HG02623 (cell line): ENCODE measurements at regions not wholly inside any gene's neighbourhood (a gene's known extent, or its start where the extent isn't known, plus 50 kb on each side); places are given as distances from the start of the nearest gene placed in this dataset.

Experiments used
- ATAC-seq: cut with Tn5 transposase; IDR thresholded peaks from one replicate; pipeline ENCODE4 v1.9.1; 2021; ENCODE audit warnings: moderate library complexity; ENCODE audit not compliant: unreplicated experiment

DNA sequence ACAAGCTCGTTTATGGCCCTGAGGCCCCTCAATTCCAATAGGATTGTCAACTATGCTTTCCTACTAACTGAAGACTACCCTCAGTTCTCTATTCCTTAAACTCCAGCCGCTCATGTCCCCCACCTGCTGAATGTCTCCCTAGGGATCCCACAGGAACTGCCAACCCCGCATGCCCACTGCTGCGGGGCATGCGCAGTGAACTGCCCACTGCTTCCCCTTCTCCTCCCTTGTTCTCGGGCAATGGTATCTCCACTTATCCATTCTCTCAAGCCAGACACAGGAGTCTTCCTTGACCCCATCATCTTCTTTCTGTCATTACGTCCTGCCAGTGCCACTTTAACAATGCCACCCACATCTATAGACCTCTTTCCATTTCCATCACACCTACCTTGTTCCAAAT lies 90.0 kb downstream of the FGF18 start:
- ATAC-seq = no peak

DNA sequence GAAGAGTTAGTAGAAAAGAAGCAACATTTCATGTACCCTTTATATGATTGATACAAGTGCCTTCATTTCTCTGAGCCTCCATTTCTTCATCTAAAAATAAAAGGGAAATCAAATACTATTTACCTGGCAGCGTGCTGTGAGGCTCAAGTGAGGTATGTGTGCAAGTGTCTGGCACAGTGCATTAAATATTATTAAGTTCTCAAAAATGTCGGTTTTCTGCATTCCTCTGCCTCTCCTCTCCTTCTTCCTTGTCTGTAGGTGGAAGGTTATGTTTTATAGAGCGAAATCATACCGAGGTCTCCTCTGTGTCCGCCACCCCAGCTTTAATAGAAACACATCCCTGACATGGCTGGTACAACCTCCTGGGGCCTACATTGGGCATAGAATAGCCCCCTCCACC lies 93.0 kb downstream of the FGF18 start:
- no peak for ATAC-seq

DNA sequence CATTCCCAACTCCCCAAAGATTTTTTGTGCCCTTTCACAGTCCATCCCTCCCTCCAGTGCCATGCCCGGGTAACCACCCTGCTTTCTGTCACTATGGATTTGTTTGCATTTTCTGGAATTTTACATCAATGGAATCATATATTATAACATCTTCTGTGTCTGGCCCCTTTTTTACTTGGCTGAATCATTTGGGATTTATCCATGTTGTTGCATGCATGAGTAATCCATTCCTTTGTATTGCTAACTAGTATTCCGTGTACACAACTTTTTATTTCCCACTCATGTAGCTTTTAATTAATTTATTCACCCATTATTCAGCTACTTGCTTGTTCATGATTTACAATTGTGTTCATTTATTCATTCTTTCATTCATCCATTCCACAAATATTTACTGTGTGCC lies 94.1 kb downstream of the FGF18 start:
- no peak for ATAC-seq

DNA sequence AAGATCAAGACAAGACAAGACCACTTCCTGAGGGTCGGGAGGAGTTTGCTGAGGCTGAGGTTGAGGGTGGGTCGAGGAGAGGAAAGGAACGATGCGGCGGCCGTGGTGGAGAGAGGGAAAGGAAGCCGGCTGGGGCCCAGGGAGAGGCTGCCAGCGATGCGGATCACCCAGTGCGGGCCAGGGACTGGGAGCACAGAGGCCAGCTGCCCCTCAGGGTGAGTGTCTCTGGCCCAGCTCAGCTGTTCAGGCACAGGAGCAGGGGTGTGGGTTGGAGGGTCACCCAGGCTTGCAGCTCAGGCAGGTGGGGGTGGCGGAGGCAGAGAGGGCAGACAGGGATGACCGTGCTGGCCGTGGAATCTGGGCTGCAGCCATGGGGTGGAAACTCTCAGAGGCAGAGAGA lies 99.5 kb downstream of the FGF18 start:
- no peak for ATAC-seq

DNA sequence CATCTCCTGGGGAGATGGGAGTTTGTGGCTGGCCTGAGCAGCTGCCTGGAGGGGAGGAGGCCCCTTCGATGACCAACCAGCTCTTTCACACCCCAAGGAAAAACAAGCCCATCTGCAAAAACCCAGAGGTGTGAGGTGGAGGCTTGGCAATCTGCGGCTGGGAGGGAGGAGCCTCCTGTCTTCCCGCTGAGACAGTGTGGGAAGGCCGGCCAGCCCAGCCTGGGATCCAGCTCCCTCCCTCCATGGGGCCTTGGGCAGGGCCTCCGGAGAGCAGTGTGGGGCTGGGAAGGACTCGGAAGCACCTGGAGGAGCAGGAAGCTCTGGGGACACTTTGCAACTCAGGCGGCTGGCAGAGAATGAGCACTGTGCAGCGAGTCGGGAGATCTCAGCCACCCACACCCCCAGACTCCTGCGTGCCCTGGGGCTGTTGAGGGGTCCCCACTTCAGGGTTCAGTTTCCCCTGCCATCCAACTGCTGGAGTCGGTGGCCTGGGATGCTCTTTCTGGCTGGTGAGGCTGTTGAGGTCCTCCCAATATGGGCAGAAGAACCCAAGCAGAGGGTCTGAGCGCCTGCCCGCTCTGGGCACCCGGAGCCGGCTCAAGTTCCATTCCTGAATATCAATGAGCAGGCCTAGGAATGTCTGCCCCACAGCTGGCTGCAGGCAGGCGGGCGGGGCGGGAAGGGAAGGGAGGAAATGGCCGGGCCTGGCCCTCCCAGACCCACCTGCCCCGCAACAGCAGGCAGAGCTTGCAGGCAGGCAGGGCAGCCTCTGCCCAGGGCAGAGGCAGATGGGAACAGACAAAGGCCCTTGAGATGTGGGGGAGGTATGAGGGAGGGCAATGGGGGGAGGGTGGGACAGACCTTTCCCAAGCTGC lies 101.1 kb downstream of the FGF18 start:
- no peak for ATAC-seq

DNA sequence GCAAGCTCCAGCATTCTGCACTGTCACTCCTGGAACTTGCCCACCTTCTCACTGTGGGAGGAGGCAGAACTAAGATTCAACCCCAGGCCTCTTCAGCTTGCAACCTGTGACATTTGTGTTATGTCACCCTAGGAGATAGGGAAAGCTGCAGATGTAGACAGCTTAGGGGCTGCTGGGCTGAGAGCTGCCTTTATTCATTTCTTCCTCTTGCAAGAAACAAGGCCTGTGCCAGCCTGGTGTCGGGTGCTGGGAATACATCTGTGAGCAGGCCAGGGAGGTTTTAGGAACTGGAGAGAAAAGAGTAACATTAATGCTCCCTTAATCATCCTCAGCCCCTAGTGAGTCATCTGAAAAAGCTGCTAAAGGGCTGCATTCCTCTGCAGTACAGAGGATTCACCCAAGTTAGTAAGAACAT lies 101.8 kb downstream of the FGF18 start:
- ATAC-seq = no peak

DNA sequence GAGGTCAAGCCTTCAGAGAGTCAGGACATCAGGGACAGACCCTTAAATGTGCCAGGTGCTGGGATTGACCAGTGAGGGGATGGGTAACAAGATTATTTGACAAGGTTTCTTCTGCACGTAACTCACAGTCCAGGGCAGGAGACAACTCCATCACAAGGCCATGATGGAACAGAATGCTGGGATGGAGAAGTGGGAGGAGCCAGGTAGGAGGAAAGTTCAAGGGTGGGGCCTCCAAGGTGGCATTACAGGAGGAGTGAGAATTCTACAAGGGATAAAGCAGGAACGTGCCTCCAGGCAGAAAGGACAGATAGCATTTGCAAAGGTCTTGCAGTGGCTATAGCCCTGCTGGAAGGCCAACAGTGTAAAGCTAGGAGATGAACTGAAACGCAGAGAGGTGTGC lies 102.2 kb downstream of the FGF18 start:
- ATAC-seq = no peak

DNA sequence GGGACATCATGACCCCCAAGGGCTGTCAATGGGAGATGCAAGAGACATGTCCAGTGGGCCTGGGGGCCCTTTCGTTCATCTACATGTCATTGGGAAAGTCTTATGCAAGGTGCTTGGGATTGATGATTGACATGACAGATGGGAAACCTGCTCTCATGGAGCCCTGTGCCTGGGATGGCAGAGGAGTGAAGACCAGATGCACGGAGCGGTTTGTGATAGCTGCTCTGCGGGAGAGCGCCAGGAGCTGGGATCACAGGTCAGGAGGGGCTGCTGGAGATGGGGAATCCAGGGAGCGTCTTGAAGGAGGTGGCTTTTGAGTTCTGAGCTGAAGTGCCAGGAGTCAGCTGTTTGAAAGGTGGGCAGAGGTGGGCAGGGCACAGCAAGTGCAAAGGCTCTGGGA lies 104.3 kb downstream of the FGF18 start:
- no peak for ATAC-seq

DNA sequence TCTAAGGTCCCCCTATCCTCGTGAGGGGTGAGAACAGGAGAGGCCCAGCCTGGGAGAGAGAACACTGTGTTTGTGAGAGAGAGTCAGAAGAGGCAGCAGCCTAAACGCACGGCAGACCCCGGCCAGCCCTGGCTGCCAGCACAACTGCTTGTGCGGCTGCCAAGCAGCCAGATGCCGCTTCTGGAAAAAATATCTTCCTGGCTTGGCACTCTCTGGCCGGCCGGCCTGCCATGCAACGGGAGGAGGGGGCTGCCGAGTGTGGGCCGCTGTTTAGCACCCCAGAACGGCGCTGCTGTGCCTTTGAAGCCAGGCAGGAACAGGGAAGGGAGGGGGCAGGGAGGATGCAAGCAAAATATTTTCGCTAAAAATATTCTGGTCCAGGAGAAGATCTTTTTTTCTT lies 105.0 kb downstream of the FGF18 start:
- no peak for ATAC-seq

DNA sequence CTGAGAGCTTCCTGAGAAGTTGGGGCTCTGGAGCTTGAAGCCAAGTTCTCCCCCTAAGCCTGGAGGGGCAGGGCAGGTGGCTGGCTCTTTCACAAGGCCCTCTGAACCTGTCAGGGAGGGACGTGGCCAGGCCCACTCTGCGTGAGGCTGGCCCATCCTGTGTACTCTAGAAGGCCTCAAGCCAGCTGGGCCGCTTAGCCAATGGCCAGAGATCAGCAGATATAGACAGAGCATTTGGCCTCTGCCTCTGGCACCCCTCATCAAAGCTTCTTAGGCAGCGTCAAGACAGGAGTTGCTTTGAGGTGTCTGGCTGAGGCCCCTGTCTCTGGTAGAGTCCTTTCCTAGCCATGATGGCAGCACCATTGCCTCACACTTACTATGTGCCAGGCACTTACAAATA lies 105.6 kb downstream of the FGF18 start:
- ATAC-seq = no peak

DNA sequence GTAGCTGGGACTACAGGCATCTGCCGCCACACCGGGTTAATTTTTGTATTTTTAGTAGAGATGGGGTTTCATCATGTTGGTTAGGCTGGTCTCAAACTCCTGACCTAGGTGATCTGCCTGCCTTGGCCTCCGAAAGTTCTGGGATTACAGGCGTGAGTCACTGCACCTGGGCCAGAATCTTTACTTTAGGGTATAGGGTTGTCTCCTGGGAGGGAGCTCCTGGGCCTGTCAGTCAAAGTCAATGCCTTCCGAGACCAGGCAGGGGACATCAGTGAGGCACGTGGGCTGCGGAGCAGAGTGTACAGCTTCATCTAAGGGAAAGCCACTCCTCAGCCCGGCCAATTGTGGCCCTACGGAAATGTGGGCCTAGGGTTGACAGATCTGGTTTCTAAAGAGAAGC lies 108.6 kb downstream of the FGF18 start:
- ATAC-seq = no peak

DNA sequence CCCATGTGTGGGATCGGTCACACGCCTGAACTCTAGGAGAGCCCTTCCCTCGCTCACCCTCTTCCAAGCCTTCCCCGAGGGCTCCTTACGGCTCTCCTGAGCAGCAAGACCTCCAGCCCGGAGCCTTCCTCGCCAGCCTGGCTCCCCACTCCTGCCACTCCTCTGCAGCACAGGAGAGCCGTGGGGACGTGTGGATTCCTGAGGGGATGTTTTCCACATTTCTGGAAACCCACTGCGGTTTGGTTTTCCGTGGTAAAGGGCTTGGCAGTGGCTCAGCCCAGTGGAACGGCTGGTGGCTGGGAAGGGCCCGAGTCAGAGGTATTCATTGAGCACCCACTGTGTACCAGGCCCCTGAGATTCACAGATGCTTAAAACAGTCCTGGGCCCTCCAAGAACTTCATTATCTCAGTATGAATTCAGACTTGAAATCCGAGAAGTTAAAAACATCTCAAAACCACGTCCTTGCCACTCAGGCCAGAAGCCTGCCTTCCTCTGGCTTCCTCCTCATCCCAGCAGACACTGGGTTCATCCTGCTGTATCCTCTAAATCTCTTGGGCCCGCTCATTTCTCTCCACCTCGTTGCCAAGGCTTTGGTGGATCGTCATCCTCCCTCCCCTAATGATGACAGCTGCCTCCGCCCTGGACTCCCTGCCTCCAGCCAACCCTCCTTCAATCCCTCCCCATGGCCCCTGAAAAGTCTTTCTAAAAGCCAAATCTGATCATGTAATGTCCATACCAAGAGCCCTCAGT lies 109.6 kb downstream of the FGF18 start:
- no peak for ATAC-seq

DNA sequence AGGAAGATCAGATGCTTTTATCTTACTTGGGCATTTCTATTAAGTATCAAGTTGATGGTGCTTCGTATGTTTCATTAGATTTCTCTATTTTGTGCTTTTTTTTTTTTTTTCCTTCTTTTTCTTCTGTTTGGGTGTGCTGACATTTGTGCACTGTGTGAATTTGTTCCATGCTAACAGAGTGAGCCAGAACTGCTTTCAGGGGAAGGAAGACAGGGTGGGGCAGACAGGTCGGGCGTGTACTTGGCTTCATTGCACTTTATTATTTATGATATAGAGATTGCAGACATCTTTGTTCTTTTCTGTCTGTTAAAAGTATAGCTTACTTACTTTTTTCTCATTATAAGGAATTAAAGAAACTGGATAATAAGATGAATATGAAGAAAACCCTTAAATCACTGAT lies 112.2 kb downstream of the FGF18 start:
- ATAC-seq = no peak

DNA sequence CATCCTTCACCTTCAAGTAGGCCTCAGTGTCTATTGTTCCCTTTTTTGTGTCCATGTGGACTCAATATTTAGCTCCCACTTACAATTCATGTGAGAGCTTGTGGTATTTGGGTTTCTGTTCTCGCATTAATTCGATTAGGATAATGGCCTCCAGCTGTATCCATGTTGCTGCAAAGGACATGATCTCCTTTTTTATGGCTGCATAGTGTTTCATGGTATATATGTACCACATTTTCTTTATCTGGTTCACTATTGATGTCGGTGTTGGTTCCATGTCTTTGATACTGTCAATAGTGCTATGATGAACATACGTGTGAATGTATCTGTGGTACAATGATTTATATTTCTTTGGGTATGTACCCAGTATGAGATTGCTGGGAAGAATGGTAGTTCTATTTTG lies 113.7 kb downstream of the FGF18 start:
- no peak for ATAC-seq

DNA sequence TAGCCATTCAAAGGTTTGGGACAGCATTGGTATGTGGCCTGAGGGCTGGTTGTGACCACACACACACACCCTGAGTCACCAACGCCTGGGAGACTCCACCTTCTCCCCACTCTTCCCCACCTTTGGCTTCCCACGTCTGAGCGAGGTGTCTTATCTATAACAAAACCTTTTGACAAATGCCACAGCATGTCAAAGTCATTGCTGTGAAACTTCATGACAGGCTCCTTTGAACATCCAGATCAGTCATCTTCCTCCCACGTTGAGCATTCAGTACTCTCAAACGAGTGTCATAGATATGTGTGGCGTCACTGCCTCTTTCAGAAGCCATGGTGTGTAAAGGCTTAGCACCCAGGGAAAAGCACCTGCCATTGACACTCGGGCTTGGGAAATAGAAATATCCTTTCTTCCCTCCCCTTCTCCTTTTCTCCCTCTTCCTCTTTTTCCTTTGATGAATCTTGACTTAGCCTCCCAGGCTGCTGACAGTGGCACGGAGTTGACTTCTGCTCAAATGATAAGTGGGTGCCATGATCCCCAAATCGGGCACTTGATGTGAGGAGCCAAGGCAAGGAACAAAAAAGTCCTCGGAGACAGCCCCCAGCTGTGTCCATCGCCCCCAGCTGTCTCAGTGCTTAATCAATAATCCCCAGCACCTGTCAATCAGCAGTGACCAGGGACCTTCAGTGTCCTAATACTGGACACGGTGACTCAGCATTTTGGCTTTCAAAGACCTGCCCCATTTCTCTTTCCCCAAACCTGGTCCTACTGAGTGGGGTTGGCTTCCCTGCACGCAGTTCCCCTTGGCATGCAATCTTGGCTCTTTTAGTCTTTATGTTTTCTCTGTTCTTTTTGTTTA lies 114.8 kb downstream of the FGF18 start:
- no peak for ATAC-seq

DNA sequence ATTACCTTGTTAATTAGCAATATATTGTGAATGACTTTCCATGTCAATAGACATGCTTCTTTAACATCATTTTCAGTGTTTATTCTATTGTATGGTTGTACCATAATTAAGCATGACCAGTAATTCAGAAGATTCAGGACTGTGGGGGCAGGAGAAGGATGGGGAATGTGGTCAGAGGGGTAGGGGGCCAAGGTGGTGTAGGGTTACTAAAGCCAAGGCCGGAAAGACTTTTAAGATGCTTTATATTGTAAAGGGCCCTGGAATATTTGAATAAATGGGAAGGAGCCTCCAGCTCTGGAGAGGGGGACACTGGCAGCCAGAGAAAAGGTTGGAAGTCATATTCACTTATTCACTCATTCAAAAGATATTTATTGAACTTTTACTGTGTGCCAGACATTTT lies 115.7 kb downstream of the FGF18 start:
- ATAC-seq = no peak

DNA sequence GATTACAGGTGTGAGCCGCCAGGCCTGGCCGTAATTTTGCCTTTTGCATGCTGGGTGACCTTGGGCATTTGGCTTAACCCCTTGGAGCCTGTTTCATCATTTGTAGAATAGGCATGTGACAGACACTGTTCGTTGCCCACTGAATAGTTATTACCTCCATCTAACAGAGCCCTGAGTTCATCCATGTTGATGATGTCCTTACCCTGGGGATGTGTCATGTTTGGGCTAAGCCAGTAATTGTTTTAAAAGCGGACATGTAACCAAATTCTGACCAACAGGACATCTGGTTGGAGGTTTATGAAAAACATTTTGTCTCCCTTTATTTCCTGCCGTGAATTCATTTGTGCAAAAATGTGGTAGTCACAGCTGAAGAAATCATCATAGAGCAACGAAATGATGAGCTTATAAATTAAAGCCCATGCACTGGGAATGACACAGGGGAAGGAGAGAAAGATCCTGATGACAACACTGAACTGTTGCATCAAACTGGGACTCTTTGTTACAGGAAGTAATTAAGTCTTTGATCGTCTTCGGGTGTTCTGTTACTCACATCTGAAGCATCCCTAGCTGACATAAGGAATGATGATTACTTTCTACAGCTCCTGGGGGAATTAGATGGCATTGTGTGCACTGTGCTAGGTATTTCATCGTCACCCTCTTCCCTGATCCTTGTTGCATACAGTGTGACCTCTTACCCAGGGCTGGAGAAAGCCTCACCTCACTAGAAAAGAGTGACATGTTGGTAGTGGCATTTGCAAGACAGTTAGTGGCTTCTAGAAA lies 117.8 kb downstream of the FGF18 start:
- ATAC-seq = no peak

DNA sequence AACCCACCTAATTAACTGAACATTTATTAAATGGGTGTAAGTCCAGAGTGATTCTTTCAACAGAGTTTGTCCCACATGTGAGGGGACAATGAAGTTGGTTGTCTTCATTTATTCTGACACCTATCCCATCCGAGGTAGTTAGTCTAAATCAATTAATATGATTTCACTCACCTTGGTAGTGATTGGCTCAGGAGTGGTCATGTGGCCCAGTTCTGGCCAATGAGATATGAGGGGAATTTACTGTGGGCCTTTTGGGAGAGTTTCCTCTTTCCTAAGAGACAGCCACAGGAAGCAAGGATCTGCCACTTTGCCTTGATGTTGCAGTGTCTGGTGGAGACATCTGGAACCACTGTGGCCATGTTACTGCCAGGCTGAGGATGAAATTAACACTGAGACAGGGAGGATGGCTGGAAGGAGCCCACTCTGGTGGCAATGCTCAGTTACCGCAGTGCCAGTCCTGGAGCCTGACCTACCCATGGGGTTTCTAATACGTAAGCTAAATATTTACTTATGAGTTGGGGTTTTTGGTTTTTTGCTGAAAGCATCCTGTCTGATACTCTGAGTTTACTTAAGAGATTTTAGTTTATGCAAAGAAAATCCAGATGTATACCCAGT lies 118.6 kb downstream of the FGF18 start:
- ATAC-seq = no peak

DNA sequence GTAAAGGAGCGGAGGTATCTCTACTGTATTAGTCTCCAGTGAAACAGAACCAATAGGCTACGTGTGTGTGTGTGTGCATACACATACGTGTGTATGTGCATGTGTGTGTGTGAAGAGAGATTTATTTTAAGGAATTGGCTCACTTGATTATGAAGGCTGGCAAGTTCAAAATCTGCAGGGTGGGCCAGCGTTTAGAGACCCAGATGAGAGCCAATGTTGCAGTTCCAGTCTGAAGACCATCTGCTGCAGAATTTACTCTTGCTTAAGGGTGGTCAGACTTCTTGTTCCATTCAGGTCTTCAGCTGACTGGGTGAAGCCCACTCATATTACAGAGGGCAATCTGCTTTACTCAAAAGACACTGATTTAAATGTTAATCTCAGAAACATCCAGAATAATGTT lies 119.2 kb downstream of the FGF18 start:
- ATAC-seq = no peak

DNA sequence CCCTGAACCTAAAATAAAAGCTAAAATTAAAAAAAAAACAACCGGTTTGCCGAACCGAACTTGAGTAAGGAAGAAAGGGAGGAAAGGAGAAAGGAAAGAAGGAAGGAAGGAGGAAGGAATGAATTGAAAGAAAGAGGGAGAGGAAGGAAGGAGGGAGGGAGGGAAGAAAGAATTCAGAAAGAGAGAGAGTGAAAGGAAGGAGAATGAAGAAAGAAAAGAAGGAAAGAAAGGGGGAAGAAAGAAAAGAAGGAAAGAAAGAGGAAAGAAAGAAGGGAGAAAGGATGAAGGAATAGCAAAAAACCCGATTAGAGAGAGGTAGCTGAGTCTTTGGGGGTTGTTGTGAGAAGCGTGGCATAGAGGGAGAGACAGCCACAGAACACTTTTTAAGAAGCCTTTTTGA lies 121.4 kb downstream of the FGF18 start:
- no peak for ATAC-seq
